Common myeloid progenitor, CD34-positive (primary cell): ENCODE measurements at regions not wholly inside any gene's neighbourhood (a gene's known extent, or its start where the extent isn't known, plus 50 kb on each side); places are given as distances from the start of the nearest gene placed in this dataset.
A peak's percentile ranks its signal among the peaks of the same experiment; 100 is the strongest.

Experiments used
- CTCF ChIA-PET: fragments of 350-600 bp; sonication (Branson Sonifier 250); formaldehyde crosslinking; loops from one replicate; lab custom pipeline; 2021; ENCODE audit warnings: antibody characterized with exemption; lab: Charles Lee
- POLR2A ChIA-PET: fragments of 350-600 bp; sonication (Branson Sonifier 250); formaldehyde crosslinking; loops from one replicate; lab custom pipeline; 2021; ENCODE audit warnings: antibody characterized with exemption; lab: Charles Lee
- DNase-seq, 3 donors: peaks; one replicate each; pipeline versions ENCODE4 v3.0.0 to v3.0.0-alpha.2; 2013
- H3K27ac ChIP-seq, 2 experiments: 1 replicate in 1 of 2; 2 replicates in 1 of 2; pipeline ENCODE4 v1.7.0; 2013; ENCODE audit warnings: inconsistent platforms in 2 of 2, low read length in 2 of 2, mild to moderate bottlenecking in 2 of 2, low read depth in 1 of 2, moderate library complexity in 1 of 2; ENCODE audit not compliant: severe bottlenecking in 2 of 2, insufficient read depth in 1 of 2, poor library complexity in 1 of 2
- H3K27me3 ChIP-seq, 5 experiments: replicated peaks in 2 of 5; 1 replicate in 3 of 5; 2 replicates in 2 of 5; pipeline versions ENCODE4 v1.6.1 to v1.7.0; 2013; ENCODE audit warnings: low read length in 4 of 5, mild to moderate bottlenecking in 2 of 5, moderate library complexity in 2 of 5, inconsistent platforms in 1 of 5; ENCODE audit not compliant: insufficient read depth in 5 of 5, control insufficient read depth in 4 of 5
- H3K36me3 ChIP-seq, 4 experiments: 1 replicate in 2 of 4; 2 replicates in 2 of 4; pipeline versions ENCODE4 v1.6.1 to v1.7.0; 2013; ENCODE audit warnings: low read length in 3 of 4, control low read depth in 1 of 4, mild to moderate bottlenecking in 1 of 4; ENCODE audit not compliant: control insufficient read depth in 4 of 4, insufficient read depth in 4 of 4
- H3K4me1 ChIP-seq, 4 experiments: 1 replicate in 3 of 4; 2 replicates in 1 of 4; pipeline versions ENCODE4 v1.6.1 to v1.7.1; 2013; ENCODE audit warnings: low read length in 3 of 4, mild to moderate bottlenecking in 3 of 4, control low read depth in 1 of 4, inconsistent platforms in 1 of 4, moderate library complexity in 1 of 4; ENCODE audit not compliant: control insufficient read depth in 4 of 4, insufficient read depth in 4 of 4; ENCODE audit errors: control extremely low read depth in 1 of 4
- H3K4me3 ChIP-seq, 7 experiments: 1 replicate in 4 of 7; 2 replicates in 3 of 7; pipeline versions ENCODE4 v1.5.1 to v1.7.0; 2013; ENCODE audit warnings: mild to moderate bottlenecking in 7 of 7, low read length in 6 of 7, moderate library complexity in 6 of 7, inconsistent platforms in 2 of 7, low read depth in 2 of 7, control low read depth in 1 of 7; ENCODE audit not compliant: insufficient read depth in 4 of 7, control insufficient read depth in 1 of 7; ENCODE audit errors: extremely low read depth in 1 of 7
- H3K9me3 ChIP-seq, 5 experiments: 1 replicate in 4 of 5; 2 replicates in 1 of 5; pipeline versions ENCODE4 v1.6.1 to v1.7.1; 2013; ENCODE audit warnings: low read length in 4 of 5, mild to moderate bottlenecking in 2 of 5, inconsistent platforms in 1 of 5, low read depth in 1 of 5, moderate library complexity in 1 of 5; ENCODE audit not compliant: control insufficient read depth in 4 of 5, insufficient read depth in 2 of 5; ENCODE audit errors: control extremely low read depth in 1 of 5
- WGBS: methylation state at CpG from one replicate; pipeline ENCODE4 v1.1.5; 2013; ENCODE audit not compliant: insufficient coverage; 5-methylcytosine and 5-hydroxymethylcytosine counted together

- no peak overlapping the region for H3K27ac ChIP-seq
- peaks cover 0 to 2% (median 0%) of the 10 kb centered on the region in 5 experiments for H3K27me3 ChIP-seq
- no peaks in the 10 kb centered on the region for H3K36me3 ChIP-seq
- WGBS = 90% methylated on average over 2 of the region's 4 CpGs
- H3K4me3 ChIP-seq = no peak overlapping the region
- no peaks in the 10 kb centered on the region for H3K9me3 ChIP-seq
- ChIA-PET POLR2A (no interaction called here), CTCF (no interaction called here)
- DNase-seq = peak in 2 of 3 donors; percentile 17 to 50
- no peaks in the 10 kb centered on the region for H3K4me1 ChIP-seq
Observed at GRCh38 chr2:88250404-88250803, 80.3 kb downstream of the THNSL2 start.

DNA sequence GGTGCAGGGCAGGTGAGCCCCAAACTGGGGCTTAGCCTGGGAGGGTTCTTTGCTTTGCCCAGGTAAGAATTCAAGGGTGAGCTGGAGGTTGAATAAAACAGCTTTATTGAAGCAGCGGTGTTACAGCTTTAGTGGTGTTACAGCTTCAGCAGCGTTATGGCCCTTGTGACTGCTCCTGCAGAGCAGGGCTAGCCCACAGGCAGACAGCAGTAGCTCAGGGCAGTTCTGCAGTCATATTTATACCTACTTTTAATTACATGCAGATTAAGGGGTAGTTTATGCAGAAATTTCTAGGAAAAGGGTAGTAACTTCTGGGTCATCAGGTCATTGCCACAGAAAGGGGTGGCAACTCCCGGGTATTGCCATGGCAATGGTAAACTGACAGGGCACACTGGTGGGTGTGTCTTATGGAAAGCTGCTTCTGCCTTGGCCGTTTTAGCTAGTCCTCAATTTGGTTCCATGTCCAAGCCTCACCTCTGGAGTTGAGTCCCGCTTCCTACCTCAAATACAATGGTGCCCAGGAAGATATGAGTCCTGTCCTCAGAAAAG is 78.2 kb downstream of the THNSL2 start:
- Histone ChIP-seq H3K4me3 (no peak overlapping the region), H3K36me3 (no peaks in the 10 kb centered on the region), H3K9me3 (peaks cover 0 to 2% (median 0%) of the 10 kb centered on the region in 5 experiments), H3K4me1 (no peaks in the 10 kb centered on the region), H3K27ac (no peak overlapping the region), H3K27me3 (peaks cover 0 to 2% (median 0%) of the 10 kb centered on the region in 5 experiments)
- ChIA-PET POLR2A (no interaction called here), CTCF (interaction anchor here (1.0 to 1.3 kb wide), 2 partner anchors 11 to 17 kb away, joined by 3 read pairs; no protein-coding TSS in a partner anchor)
- no peak for DNase-seq
- 96% methylated on average over 4 of the region's 5 CpGs for WGBS

DNA sequence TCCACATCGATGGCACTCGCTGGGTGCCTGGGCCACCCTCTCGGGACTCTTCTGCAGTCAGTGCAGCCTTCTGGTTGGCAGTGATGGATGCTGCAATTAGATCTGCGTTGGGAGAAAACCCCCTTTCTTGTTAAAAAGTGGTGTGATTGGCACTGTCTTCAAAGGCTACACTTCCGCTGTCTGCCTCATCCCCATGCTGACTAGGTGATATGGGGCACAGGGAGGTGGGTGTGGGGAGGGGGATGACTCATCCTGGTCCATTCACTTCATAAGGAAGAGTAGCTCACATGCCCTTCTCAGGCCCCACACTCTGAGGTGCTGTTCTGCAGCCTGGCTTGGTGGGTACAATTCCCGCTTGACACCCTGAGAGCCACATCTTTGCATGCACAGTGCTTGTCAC is 77.4 kb downstream of the THNSL2 start:
- WGBS = 87% methylated on average over 3 of the region's 6 CpGs
- no peaks in the 10 kb centered on the region for H3K4me1 ChIP-seq
- H3K27ac ChIP-seq = no peak overlapping the region
- ChIA-PET POLR2A (no interaction called here), CTCF (no interaction called here)
- H3K9me3 ChIP-seq = peaks cover 0 to 2% (median 0%) of the 10 kb centered on the region in 5 experiments
- peaks cover 0 to 2% (median 0%) of the 10 kb centered on the region in 5 experiments for H3K27me3 ChIP-seq
- no peak overlapping the region for H3K4me3 ChIP-seq
- H3K36me3 ChIP-seq = no peaks in the 10 kb centered on the region
- DNase-seq = no peak

- 100% methylated on average over 2 of the region's 3 CpGs for WGBS
- Histone ChIP-seq H3K4me3 (no peak overlapping the region), H3K27ac (no peak overlapping the region), H3K4me1 (no peaks in the 10 kb centered on the region), H3K9me3 (peaks cover 0 to 2% (median 0%) of the 10 kb centered on the region in 5 experiments), H3K36me3 (no peaks in the 10 kb centered on the region), H3K27me3 (peaks cover 0 to 2% (median 0%) of the 10 kb centered on the region in 5 experiments)
- ChIA-PET POLR2A (no interaction called here), CTCF (no interaction called here)
- DNase-seq = no peak
Observed at GRCh38 chr2:88245109-88245508, 75.0 kb downstream of the THNSL2 start.

GRCh38 chr2:88239781-88240180 is 69.6 kb downstream of the THNSL2 start:
- Histone ChIP-seq H3K4me1 (no peaks in the 10 kb centered on the region), H3K27me3 (no peaks in the 10 kb centered on the region), H3K27ac (no peak overlapping the region), H3K36me3 (no peaks in the 10 kb centered on the region), H3K4me3 (no peak overlapping the region), H3K9me3 (peaks cover 0 to 3% (median 0%) of the 10 kb centered on the region in 5 experiments)
- CTCF ChIA-PET = interaction anchor here (1.4 kb wide), 2 partner anchors 13 to 15 kb away, joined by 3 read pairs; no protein-coding TSS in a partner anchor
- WGBS = 94% methylated on average over 10 of the region's 11 CpGs
- POLR2A ChIA-PET = no interaction called here
- no peak for DNase-seq

GRCh38 chr2:88236666-88237065 is 66.5 kb downstream of the THNSL2 start:
- DNase-seq = no peak
- no peaks in the 10 kb centered on the region for H3K27me3 ChIP-seq
- no peaks in the 10 kb centered on the region for H3K36me3 ChIP-seq
- ChIA-PET CTCF (interaction anchor here (1.0 kb wide), 1 partner anchor 12 kb away, joined by 3 read pairs; no protein-coding TSS in a partner anchor), POLR2A (no interaction called here)
- peaks cover 0 to 3% (median 0%) of the 10 kb centered on the region in 5 experiments for H3K9me3 ChIP-seq
- H3K4me1 ChIP-seq = no peaks in the 10 kb centered on the region
- no peak overlapping the region for H3K4me3 ChIP-seq
- WGBS = 86% methylated on average over 2 of the region's 3 CpGs
- H3K27ac ChIP-seq = no peak overlapping the region
